Right lobe of liver (tissue), 6 donors: ENCODE measurements at regions not wholly inside any gene's neighbourhood (a gene's known extent, or its start where the extent isn't known, plus 50 kb on each side); places are given as distances from the start of the nearest gene placed in this dataset.

ENCODE experiments used
- ATAC-seq, 4 donors: fragments of 200-7000 bp; cut with Tn5 transposase; one replicate each; pipeline ENCODE4 v1.9.1; 2020; ENCODE audit warnings: mild to moderate bottlenecking in 4 of 4, moderate library complexity in 4 of 4
- DNase-seq, 3 donors: peaks; one replicate each; pipeline ENCODE4 v3.0.0-alpha.2; 2020
- H3K27ac ChIP-seq, 3 donors: fragments of 200-600 bp; one replicate each; pipeline ENCODE4 v1.8.0; 2022
- H3K27me3 ChIP-seq, 2 donors: fragments of 200-600 bp; one replicate each; pipeline ENCODE4 v1.8.0; 2022
- H3K36me3 ChIP-seq, 4 donors: fragments of 200-600 bp; sonication (generic) in 1 of 4; one replicate each; pipeline versions ENCODE4 v1.5.1 to v1.8.0; 2017 to 2022; ENCODE audit warnings: control low read depth in 1 of 4
- H3K4me1 ChIP-seq, 4 donors: fragments of 200-600 bp; sonication (generic) in 1 of 4; one replicate each; pipeline versions ENCODE4 v1.5.1 to v1.8.0; 2017 to 2022; ENCODE audit warnings: control low read depth in 1 of 4
- H3K4me3 ChIP-seq, 3 donors: fragments of 200-600 bp; one replicate each; pipeline ENCODE4 v1.8.0; 2022
- H3K9me3 ChIP-seq, 4 donors: fragments of 200-600 bp; sonication (generic) in 1 of 4; one replicate each; pipeline versions ENCODE4 v1.5.1 to v1.8.0; 2017 to 2022; ENCODE audit warnings: control low read depth in 1 of 4
- CTCF ChIP-seq, 4 donors: fragments of 200-600 bp in 3 of 4; fragments of 450-650 bp in 1 of 4; IDR thresholded peaks; one replicate each; pipeline versions ENCODE4 v1.5.1 to v1.8.0; 2016 to 2022; ENCODE audit warnings: antibody characterized with exemption in 4 of 4, mild to moderate bottlenecking in 2 of 4
- POLR2A ChIP-seq: fragments of 450-650 bp; IDR thresholded peaks from one replicate; pipeline ENCODE4 v1.6.1; 2017; ENCODE audit warnings: antibody characterized with exemption, mild to moderate bottlenecking
- WGBS: methylation state at CpG from one replicate; pipeline ENCODE4 v1.1.6; 2018; ENCODE audit warnings: low coverage, low lambda C conversion rate; ENCODE audit not compliant: insufficient coverage; ENCODE audit errors: missing lambda C conversion rate; 5-methylcytosine and 5-hydroxymethylcytosine counted together
- intact Hi-C, 2 donors: fragments of 100-400 bp; cut with DNase I; formaldehyde crosslinking; loops; one replicate each; pipeline versions ENCODE4 v1.11.2 to v1.14.1; 2022
- donor health status: DM: no; HTN: yes; CAD: no.
- donor health status: DM: no; HTN: no; CAD: no.
- donor health status: DM: no; HTN: no; CAD: no.
- donor health status: DM: no; HTN: yes; CAD: no.
- donor health status: DM: no; HTN: yes; CAD: no.

GRCh38 chr1:193366764-193367507 lies 180.5 kb upstream of the B3GALT2 start:
- Histone ChIP-seq H3K27ac (no peak overlapping the region), H3K4me1 (no peaks in the 10 kb centered on the region), H3K4me3 (no peak overlapping the region), H3K9me3 (no peaks in the 10 kb centered on the region), H3K27me3 (no peaks in the 10 kb centered on the region), H3K36me3 (no peaks in the 10 kb centered on the region)
- DNase-seq = no peak
- TF ChIP-seq CTCF (IDR thresholded peaks at IDR 0.05) = no peak
- TF ChIP-seq POLR2A = no peak
- ATAC-seq = no peak
- 90% methylated on average over 1 of the region's 1 CpG for WGBS
- intact Hi-C loops = no loop called here

GRCh38 chr1:193365966-193366365 lies 179.6 kb upstream of the B3GALT2 start:
- no peak overlapping the region for H3K27ac ChIP-seq
- TF ChIP-seq CTCF (IDR thresholded peaks at IDR 0.05) (no peak), POLR2A (no peak)
- no peak overlapping the region for H3K4me3 ChIP-seq
- no peak for DNase-seq
- no peaks in the 10 kb centered on the region for H3K4me1 ChIP-seq
- no peaks in the 10 kb centered on the region for H3K9me3 ChIP-seq
- H3K36me3 ChIP-seq = no peaks in the 10 kb centered on the region
- intact Hi-C loops = no loop called here
- 87% methylated on average over 2 of the region's 2 CpGs for WGBS
- no peaks in the 10 kb centered on the region for H3K27me3 ChIP-seq
- no peak for ATAC-seq

GRCh38 chr1:193359631-193360030 lies 173.2 kb upstream of the B3GALT2 start:
- no peaks in the 10 kb centered on the region for H3K4me1 ChIP-seq
- no peaks in the 10 kb centered on the region for H3K27me3 ChIP-seq
- no peak overlapping the region for H3K4me3 ChIP-seq
- ATAC-seq (no peak), DNase-seq (no peak)
- intact Hi-C loops = no loop called here
- H3K27ac ChIP-seq = no peak overlapping the region
- no peak for TF ChIP-seq CTCF (IDR thresholded peaks at IDR 0.05)
- H3K9me3 ChIP-seq = no peaks in the 10 kb centered on the region
- WGBS = 95% methylated on average over 5 of the region's 5 CpGs
- no peaks in the 10 kb centered on the region for H3K36me3 ChIP-seq

GRCh38 chr1:193358419-193358818 lies 172.0 kb upstream of the B3GALT2 start:
- intact Hi-C loops = no loop called here
- H3K36me3 ChIP-seq = no peaks in the 10 kb centered on the region
- no peaks in the 10 kb centered on the region for H3K9me3 ChIP-seq
- ATAC-seq (no peak), DNase-seq (no peak)
- no peak overlapping the region for H3K27ac ChIP-seq
- no peak overlapping the region for H3K4me3 ChIP-seq
- TF ChIP-seq POLR2A (no peak), CTCF (IDR thresholded peaks at IDR 0.05) (no peak)
- WGBS = 67% methylated on average over 3 of the region's 3 CpGs
- H3K27me3 ChIP-seq = no peaks in the 10 kb centered on the region
- no peaks in the 10 kb centered on the region for H3K4me1 ChIP-seq
